ENCODE measurements at regions not wholly inside any gene's neighbourhood (a gene's known extent, or its start where the extent isn't known, plus 50 kb on each side); places are given as distances from the start of the nearest gene placed in this dataset.

- TF ChIP-seq CTCF (IDR thresholded peaks at IDR 0.05) = no peak
- H3K36me3 ChIP-seq = no peaks in the 10 kb centered on the region
- no peak overlapping the region for H3K27ac ChIP-seq
- no peaks in the 10 kb centered on the region for H3K4me1 ChIP-seq (ENCODE audit: control insufficient read depth in 1 of 2, insufficient read depth in 1 of 2, low read depth in 1 of 2, low read length in 1 of 2)
- peaks cover 75% of the 10 kb centered on the region for H3K27me3 ChIP-seq
- no peak overlapping the region for H3K4me3 ChIP-seq (ENCODE audit: low read depth in 1 of 2, low read length in 1 of 2)
- H3K9me3 ChIP-seq = no peaks in the 10 kb centered on the region
Observed at GRCh38 chr22:26898946-26899605, 241.7 kb downstream of the MIAT start.

- no peaks in the 10 kb centered on the region for H3K36me3 ChIP-seq
- H3K27ac ChIP-seq = no peak overlapping the region
- no peaks in the 10 kb centered on the region for H3K4me1 ChIP-seq (ENCODE audit: control insufficient read depth in 1 of 2, insufficient read depth in 1 of 2, low read depth in 1 of 2, low read length in 1 of 2)
- TF ChIP-seq CTCF (IDR thresholded peaks at IDR 0.05) = no peak
- no peak overlapping the region for H3K4me3 ChIP-seq (ENCODE audit: low read depth in 1 of 2, low read length in 1 of 2)
- H3K9me3 ChIP-seq = no peaks in the 10 kb centered on the region
- H3K27me3 ChIP-seq = peaks cover 88% of the 10 kb centered on the region
Observed at GRCh38 chr22:26900787-26901186, 243.4 kb downstream of the MIAT start.

DNA sequence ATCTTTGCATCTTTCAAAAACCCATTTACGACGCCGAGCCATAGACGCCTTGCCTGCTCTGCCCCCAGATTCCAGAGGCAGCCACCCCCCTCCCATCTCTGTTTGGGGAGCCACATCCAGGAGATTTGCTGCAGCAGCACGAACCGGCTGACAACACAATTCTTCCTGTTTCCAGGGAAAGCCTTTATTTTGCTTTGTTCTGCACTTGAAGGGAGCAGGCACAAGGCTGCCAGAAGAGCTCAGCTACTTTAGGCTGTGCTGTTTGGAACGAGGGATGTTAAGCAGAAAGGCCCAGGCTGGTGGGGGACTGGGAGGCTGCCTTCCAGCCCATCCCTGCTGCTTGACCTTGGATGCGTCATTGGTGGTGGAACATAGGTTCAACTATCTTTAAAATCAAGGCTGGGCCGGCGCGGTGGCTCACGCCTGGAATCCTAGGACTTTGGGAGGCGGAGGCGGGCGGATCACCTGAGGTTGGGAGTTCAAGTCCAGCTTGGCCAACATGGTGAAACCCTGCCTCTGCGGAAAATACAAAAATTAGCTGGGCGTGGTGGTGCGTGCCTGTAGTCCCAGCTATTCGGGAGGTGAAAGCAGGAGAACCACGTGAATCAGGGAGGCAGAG lies 243.9 kb downstream of the MIAT start:
- Histone ChIP-seq H3K27ac (no peak overlapping the region), H3K4me3 (ENCODE audit: low read depth in 1 of 2, low read length in 1 of 2) (no peak overlapping the region), H3K36me3 (no peaks in the 10 kb centered on the region), H3K9me3 (no peaks in the 10 kb centered on the region), H3K27me3 (peaks cover 88% of the 10 kb centered on the region), H3K4me1 (ENCODE audit: control insufficient read depth in 1 of 2, insufficient read depth in 1 of 2, low read depth in 1 of 2, low read length in 1 of 2) (no peaks in the 10 kb centered on the region)
- TF ChIP-seq CTCF (IDR thresholded peaks at IDR 0.05) = no peak

DNA sequence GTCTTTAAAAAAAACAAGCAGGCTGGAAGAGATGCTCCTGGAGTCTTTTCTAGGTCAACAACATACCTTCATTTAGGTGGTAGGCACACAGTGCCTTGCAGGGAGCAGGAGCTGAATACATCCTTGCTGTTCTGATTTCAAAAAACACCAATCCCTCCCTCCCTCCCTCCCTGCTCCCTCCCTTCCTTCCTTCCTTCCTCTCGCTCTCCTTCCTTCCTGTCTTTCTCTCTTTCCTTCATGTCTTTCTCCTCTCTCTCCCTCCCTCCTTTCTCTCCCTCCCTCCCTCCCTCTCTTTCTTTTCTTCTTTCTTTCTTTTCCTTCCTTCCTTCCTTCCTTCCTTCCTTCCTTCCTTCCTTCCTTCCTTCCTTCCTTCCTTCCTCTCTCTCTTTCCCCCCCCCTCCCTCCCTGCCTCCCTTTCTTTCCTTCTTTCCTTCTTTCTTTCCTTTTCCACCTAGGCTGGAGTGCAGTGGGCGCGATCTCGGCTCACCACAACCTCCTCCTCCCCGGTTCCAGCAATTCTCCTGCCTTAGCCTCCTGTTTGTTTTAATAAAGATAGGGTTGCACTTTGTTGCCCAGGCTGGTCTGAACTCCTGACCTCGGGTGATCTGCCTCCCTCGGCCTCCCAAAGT lies 245.1 kb downstream of the MIAT start:
- Histone ChIP-seq H3K4me1 (ENCODE audit: control insufficient read depth in 1 of 2, insufficient read depth in 1 of 2, low read depth in 1 of 2, low read length in 1 of 2) (no peaks in the 10 kb centered on the region), H3K9me3 (no peaks in the 10 kb centered on the region), H3K27ac (no peak overlapping the region), H3K36me3 (no peaks in the 10 kb centered on the region), H3K27me3 (peaks cover 96% of the 10 kb centered on the region), H3K4me3 (ENCODE audit: low read depth in 1 of 2, low read length in 1 of 2) (no peak overlapping the region)
- TF ChIP-seq CTCF (IDR thresholded peaks at IDR 0.05) = no peak

DNA sequence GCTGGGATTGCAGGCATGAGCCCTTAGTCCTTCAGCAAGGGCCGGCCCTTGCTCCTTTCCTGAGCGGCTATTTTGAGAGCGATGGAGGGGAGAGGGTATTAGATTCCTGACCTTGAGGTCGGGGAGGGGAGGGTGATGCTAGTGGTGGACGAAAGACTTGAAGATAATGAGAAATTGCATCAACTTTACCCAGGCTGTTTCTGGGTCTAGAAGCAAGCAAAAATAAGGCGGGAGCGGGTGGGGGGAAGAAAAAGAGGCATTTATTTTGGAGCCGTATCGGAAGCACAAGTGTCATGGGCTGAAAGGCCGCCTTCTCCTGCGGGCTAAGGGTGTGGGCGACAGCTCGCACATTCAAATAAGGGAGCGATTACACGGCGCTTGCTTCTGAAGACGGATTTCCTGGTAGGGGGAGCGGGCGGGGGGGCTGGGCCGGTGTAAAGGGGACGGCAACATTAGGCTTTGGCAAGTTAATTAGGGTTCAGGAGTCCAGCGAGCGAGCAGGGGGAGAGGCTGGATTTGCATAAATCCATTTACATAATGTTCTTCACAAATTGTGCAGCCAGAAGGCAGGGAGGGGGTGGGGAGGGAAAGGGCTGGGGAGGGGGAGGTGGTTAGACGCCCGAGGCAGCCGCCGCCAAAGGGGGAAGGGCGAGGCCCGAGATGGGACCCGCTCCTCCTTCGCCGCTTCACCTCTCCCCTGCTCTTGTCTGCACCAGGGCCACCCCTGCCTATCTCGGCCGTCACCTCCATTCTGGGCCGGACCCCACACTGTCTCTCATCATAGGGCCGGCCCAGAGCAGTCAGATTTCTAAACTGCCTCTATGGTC lies 245.9 kb downstream of the MIAT start:
- no peak overlapping the region for H3K4me3 ChIP-seq (ENCODE audit: low read depth in 1 of 2, low read length in 1 of 2)
- no peak for TF ChIP-seq CTCF (IDR thresholded peaks at IDR 0.05)
- H3K4me1 ChIP-seq (ENCODE audit: control insufficient read depth in 1 of 2, insufficient read depth in 1 of 2, low read depth in 1 of 2, low read length in 1 of 2) = no peaks in the 10 kb centered on the region
- peaks cover 90% of the 10 kb centered on the region for H3K27me3 ChIP-seq
- H3K27ac ChIP-seq = no peak overlapping the region
- H3K9me3 ChIP-seq = no peaks in the 10 kb centered on the region
- no peaks in the 10 kb centered on the region for H3K36me3 ChIP-seq
